ENCODE measurements at regions not wholly inside any gene's neighbourhood (a gene's known extent, or its start where the extent isn't known, plus 50 kb on each side); places are given as distances from the start of the nearest gene placed in this dataset.

- DNase-seq: no peak
Measured at GRCh38 chr12:118611295-118611694, 234.9 kb downstream of the SUDS3 start.

GRCh38 chr12:118611770-118612169, 235.4 kb downstream of the SUDS3 start:
- DNase-seq: no peak

GRCh38 chr12:118617611-118618450, 241.5 kb downstream of the SUDS3 start:
- no peak for DNase-seq

- DNase-seq: no peak
Measured at GRCh38 chr12:118618695-118619094, 242.3 kb downstream of the SUDS3 start.

- DNase-seq: no peak
Measured at GRCh38 chr12:118625050-118625675, 248.8 kb downstream of the SUDS3 start.

GRCh38 chr12:118633071-118633470, 256.7 kb downstream of the SUDS3 start:
- no peak for DNase-seq

GRCh38 chr12:118635276-118635675, 258.9 kb downstream of the SUDS3 start:
- no peak for DNase-seq

- no peak for DNase-seq
Measured at GRCh38 chr12:118637767-118638370, 261.5 kb downstream of the SUDS3 start.

GRCh38 chr12:118641249-118641648, 264.9 kb downstream of the SUDS3 start:
- DNase-seq: no peak

GRCh38 chr12:118645219-118645618, 268.9 kb downstream of the SUDS3 start:
- DNase-seq: no peak

GRCh38 chr12:118649765-118650585, 273.6 kb downstream of the SUDS3 start:
- DNase-seq: no peak

- DNase-seq: no peak
Measured at GRCh38 chr12:118650586-118650960, 274.2 kb downstream of the SUDS3 start.

- DNase-seq: no peak
Measured at GRCh38 chr12:118651487-118651886, 275.1 kb downstream of the SUDS3 start.

GRCh38 chr12:118655588-118655987, 279.2 kb downstream of the SUDS3 start:
- DNase-seq: no peak

- no peak for DNase-seq
Measured at GRCh38 chr12:118680356-118680963, 300.9 kb upstream of the SRRM4 start.

- DNase-seq: no peak
Measured at GRCh38 chr12:118682656-118683055, 298.7 kb upstream of the SRRM4 start.

GRCh38 chr12:118685983-118686607, 295.2 kb upstream of the SRRM4 start:
- DNase-seq: no peak

GRCh38 chr12:118689793-118690192, 291.5 kb upstream of the SRRM4 start:
- no peak for DNase-seq

GRCh38 chr12:118690506-118690905, 290.8 kb upstream of the SRRM4 start:
- DNase-seq: no peak

GRCh38 chr12:118694128-118694775, 287.1 kb upstream of the SRRM4 start:
- DNase-seq: no peak

- DNase-seq: peak; percentile 10
Measured at GRCh38 chr12:118704527-118705241, 276.7 kb upstream of the SRRM4 start.

All from NCI-H2029 (cell line).